Ishikawa (cell line): ENCODE measurements at regions not wholly inside any gene's neighbourhood (a gene's known extent, or its start where the extent isn't known, plus 50 kb on each side); places are given as distances from the start of the nearest gene placed in this dataset.

Experiments
- CEBPB ChIP-seq: IDR thresholded peaks from 2 replicates; pipeline ENCODE4 v1.6.1; 2012
- CREB1 ChIP-seq: IDR thresholded peaks from 2 replicates; pipeline ENCODE4 v1.6.1; 2012; ENCODE audit warnings: low read depth
- EP300 ChIP-seq: IDR thresholded peaks from 2 replicates; pipeline ENCODE4 v1.6.1; 2012; ENCODE audit warnings: borderline replicate concordance
- MAX ChIP-seq: IDR thresholded peaks from 2 replicates; pipeline ENCODE4 v1.6.1; 2012
- NFIC ChIP-seq: IDR thresholded peaks from 2 replicates; pipeline ENCODE4 v1.6.1; 2012
- RAD21 ChIP-seq: IDR thresholded peaks from 2 replicates; pipeline ENCODE4 v1.6.1; 2012; ENCODE audit warnings: low read depth
- TAF1 ChIP-seq: IDR thresholded peaks from 2 replicates; pipeline ENCODE4 v1.6.1; 2012; ENCODE audit warnings: low read depth, mild to moderate bottlenecking
- TCF12 ChIP-seq: IDR thresholded peaks from 2 replicates; pipeline ENCODE4 v1.6.1; 2012; ENCODE audit warnings: low read depth
- YY1 ChIP-seq: IDR thresholded peaks from 2 replicates; pipeline ENCODE4 v1.6.1; 2012; ENCODE audit warnings: low read depth
- ZBTB7A ChIP-seq: IDR thresholded peaks from 2 replicates; pipeline ENCODE4 v1.6.1; 2012; ENCODE audit warnings: low read depth

- TF ChIP-seq ZBTB7A (no peak), NFIC (no peak), MAX (no peak), CEBPB (no peak), EP300 (no peak), CREB1 (no peak), RAD21 (no peak), TCF12 (no peak), TAF1 (no peak), YY1 (no peak)
These were observed 419.0 kb upstream of the LRRC7 start for GRCh38 chr1:69148731-69149130.
